HL-60 (cell line): ENCODE measurements at regions not wholly inside any gene's neighbourhood (a gene's known extent, or its start where the extent isn't known, plus 50 kb on each side); places are given as distances from the start of the nearest gene placed in this dataset.
"Not testable (repeated sequence)": the region's sequence is repeated elsewhere in the genome, so short reads cannot be mapped to it uniquely, and the experiment has no call there.

Experiments used
- DNase-seq, 2 experiments: peaks; one replicate each; pipeline ENCODE4 v3.0.0-alpha.2; 2010 to 2020; ENCODE audit warnings: low read depth in 1 of 2, low spot score in 1 of 2
- H3K27ac ChIP-seq: fragments of 250-450 bp; sonication (Bioruptor Pico); replicated peaks from 2 replicates; pipeline ENCODE4 v1.5.1; 2020; ENCODE audit warnings: mild to moderate bottlenecking, moderate library complexity
- H3K27me3 ChIP-seq: fragments of 250-450 bp; sonication (Bioruptor Pico); 2 replicates; pipeline ENCODE4 v1.5.1; 2021; ENCODE audit warnings: mild to moderate bottlenecking, moderate library complexity; ENCODE audit not compliant: insufficient read depth, poor library complexity, severe bottlenecking
- H3K4me3 ChIP-seq: replicated peaks from 2 replicates; pipeline ENCODE4 v1.5.1; 2011; ENCODE audit warnings: mild to moderate bottlenecking, control low read depth, low read length; ENCODE audit not compliant: insufficient read depth
- CTCF ChIP-seq: IDR thresholded peaks from one replicate; pipeline ENCODE4 v1.5.1; 2011; ENCODE audit warnings: low read length, control low read depth, inconsistent platforms; ENCODE audit not compliant: insufficient read depth
- GABPA ChIP-seq: IDR thresholded peaks from 2 replicates; pipeline ENCODE4 v1.6.1; 2012; ENCODE audit warnings: low read depth
- POLR2AphosphoS5 ChIP-seq: IDR thresholded peaks from 2 replicates; pipeline ENCODE4 v1.6.1; 2012; ENCODE audit warnings: low read depth
- REST ChIP-seq: IDR thresholded peaks from 2 replicates; pipeline ENCODE4 v1.6.1; 2012; ENCODE audit warnings: low read depth; ENCODE audit not compliant: insufficient replicate concordance
- SPI1 ChIP-seq: IDR thresholded peaks from 2 replicates; pipeline ENCODE4 v1.6.1; 2012; ENCODE audit warnings: low read depth, mild to moderate bottlenecking, borderline replicate concordance

DNA sequence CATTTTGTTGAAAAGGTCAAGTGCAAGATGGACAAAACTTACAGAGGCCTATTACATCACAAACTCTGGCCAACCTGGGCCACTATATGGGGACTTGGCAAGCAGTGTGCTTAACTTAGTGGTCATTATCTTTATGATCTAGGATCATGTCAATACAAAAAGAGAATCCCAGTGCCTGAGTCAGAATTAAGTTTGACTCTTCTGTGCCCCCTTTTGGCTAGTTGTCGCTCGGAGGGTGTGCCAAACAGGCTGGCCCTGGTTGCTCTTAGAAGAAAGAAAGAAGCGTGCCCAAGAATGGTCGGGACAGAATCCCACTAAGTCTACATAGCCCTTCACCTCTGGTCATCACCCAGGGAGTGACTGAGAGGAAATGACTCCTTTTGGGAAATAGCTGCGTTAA, 100.1 kb downstream of the EIF4E start:
- no peak for DNase-seq
- Histone ChIP-seq H3K27me3 (no peaks in the 10 kb centered on the region), H3K4me3 (no peak overlapping the region), H3K27ac (no peak overlapping the region)
- TF ChIP-seq CTCF (no peak), SPI1 (no peak), POLR2AphosphoS5 (no peak), GABPA (no peak), REST (no peak)

GRCh38 chr4:98827661-98828060, 101.3 kb downstream of the EIF4E start:
- Histone ChIP-seq H3K27ac (no peak overlapping the region), H3K4me3 (no peak overlapping the region), H3K27me3 (no peaks in the 10 kb centered on the region)
- no peak for DNase-seq
- TF ChIP-seq REST: no peak
- no peak for TF ChIP-seq CTCF
- no peak for TF ChIP-seq POLR2AphosphoS5
- TF ChIP-seq GABPA: no peak
- TF ChIP-seq SPI1: no peak

- Histone ChIP-seq H3K27me3 (no peaks in the 10 kb centered on the region), H3K4me3 (no peak overlapping the region), H3K27ac (no peak overlapping the region)
- no peak for TF ChIP-seq POLR2AphosphoS5
- no peak for TF ChIP-seq SPI1
- no peak for TF ChIP-seq CTCF
- no peak for DNase-seq
These were observed 106.8 kb downstream of the EIF4E start for GRCh38 chr4:98822144-98822543.

GRCh38 chr4:98818116-98818515, 110.8 kb downstream of the EIF4E start:
- DNase-seq, H3K27ac ChIP-seq, H3K4me3 ChIP-seq, H3K27me3 ChIP-seq: not testable (repeated sequence)
